ENCODE measurements at regions not wholly inside any gene's neighbourhood (a gene's known extent, or its start where the extent isn't known, plus 50 kb on each side); places are given as distances from the start of the nearest gene placed in this dataset.

- no peak for DNase-seq
Observed at GRCh38 chr9:89958086-89958485, 353.3 kb downstream of the GADD45G start.

- peak; percentile 35 to 56 for DNase-seq
Observed at GRCh38 chr9:89961616-89962341, 357.0 kb downstream of the GADD45G start.

GRCh38 chr9:89963280-89963679 is 358.5 kb downstream of the GADD45G start:
- DNase-seq: no peak

DNA sequence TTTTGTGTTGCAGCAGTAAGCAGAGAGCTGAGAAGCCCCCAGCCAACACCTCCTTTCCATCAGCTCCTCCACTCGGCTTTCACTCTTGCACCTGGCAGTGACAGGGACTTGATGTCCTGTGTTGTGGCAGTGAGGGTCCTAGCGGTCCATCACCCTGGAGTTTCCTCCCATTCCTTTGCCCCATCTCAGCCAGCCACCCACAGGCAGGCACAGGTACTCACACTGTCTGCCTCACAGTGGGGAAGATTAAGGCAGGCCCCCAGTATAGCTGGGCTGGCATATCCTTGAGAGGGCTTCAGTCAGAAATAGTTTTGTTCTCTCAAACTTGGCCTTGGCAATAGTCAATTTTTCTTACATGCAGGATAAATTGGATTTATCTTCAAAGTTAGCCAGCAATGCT is 362.7 kb downstream of the GADD45G start:
- no peak for DNase-seq

DNA sequence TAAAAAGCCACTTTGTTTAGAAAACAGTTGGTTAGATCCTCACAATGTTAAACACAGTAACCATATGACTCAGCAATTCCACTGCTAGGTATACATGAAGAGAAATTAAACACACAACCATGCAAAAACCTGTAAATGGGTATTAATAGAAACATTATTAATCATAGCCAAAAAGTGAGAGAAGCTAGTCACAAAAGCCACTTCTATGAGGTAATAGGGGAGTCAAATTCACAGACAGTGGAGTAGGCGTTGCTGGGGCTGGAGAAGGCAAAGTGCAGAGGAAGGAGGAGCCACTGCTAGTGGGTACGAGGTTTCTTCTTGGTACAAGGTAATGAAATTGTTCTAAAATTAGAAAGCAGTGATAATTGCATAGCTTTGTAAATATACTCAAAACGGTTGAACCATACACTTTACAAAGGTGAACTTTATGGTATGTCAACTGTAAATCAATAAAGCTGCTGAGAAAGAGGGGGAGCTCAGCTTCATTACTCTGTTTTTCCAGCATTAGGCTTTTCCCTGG is 364.4 kb downstream of the GADD45G start:
- no peak for DNase-seq

GRCh38 chr9:89969881-89970639 is 365.2 kb downstream of the GADD45G start:
- DNase-seq: no peak

DNA sequence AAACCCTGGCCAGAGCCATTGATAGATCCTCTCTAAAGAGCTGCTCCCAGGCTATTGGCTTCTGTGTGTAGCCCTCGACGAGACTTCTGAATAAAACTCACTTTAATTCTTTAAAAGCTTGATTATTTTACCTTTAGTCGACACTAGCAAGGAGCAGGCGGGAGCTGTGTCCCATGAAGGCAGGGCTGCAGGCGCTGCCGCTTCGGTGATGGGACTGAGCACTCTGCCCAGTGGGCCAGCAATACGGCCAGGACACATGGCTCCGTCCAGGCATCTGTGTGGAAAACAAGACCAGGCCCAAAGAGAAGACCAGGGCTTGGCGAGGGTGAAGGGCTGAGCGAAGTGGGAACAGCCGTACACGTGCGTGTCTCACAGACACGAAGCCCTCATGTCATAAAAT is 365.9 kb downstream of the GADD45G start:
- no peak for DNase-seq

DNA sequence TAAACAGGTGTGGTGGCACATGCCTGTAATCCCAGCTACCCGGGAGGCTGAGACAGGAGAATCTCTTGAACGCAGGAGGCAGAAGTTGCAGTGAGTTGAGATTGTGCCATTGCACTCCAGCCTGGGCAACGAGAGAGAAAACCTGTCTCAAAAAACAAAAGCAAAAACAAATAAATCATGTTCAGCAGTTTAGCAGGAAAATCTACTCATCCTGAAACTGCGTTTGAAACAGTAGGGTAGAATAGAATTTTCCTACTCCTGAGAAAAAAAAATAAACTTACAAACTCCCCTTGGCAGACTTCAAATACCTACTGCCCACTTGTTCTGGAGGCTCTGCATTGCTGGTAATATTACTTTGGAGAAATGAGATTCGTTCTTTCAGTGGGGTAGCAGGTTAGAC is 367.7 kb downstream of the GADD45G start:
- no peak for DNase-seq

DNA sequence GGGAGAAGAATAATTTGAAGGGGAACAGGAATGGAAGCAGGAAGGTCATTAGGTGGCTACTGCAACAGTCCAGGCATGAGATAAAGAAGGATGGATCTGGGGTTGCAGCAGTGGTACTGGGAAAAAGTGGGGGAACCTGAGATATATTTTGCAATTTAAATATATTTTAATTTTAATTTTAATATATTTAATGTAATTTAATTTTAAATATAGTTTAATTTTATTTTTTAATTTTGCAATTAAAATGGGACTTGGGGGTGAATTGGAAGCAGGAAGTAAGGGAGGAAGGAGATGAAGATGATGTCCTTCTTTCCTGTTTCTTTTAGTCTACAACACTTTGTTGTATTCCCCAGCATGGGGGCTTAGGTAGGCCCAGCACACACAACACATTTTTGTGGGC is 369.8 kb downstream of the GADD45G start:
- no peak for DNase-seq

GRCh38 chr9:89975024-89975423 is 370.2 kb downstream of the GADD45G start:
- DNase-seq: no peak

DNA sequence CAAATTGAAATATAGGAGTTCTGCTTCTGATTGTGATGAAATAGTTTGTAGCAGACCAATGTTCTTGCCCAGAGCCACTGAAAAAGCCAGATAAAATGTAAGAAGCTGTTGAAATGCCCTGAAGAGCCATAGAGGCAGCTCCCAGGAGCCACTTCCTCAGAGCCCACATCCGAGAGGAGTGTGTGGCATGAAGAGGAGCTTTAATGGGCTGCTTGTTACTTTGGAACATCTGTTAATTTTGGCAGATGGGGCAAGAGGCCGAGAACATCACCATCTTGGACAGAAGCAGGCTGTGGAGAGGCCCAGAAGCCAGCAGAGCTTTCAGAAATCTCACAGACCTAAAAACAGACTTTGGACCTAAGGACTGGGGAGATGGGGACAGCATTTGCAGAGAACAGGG is 370.8 kb downstream of the GADD45G start:
- peak in 1 of 2 donors; percentile 45 for DNase-seq

- no peak for DNase-seq
Observed at GRCh38 chr9:89978185-89978584, 373.4 kb downstream of the GADD45G start.

DNA sequence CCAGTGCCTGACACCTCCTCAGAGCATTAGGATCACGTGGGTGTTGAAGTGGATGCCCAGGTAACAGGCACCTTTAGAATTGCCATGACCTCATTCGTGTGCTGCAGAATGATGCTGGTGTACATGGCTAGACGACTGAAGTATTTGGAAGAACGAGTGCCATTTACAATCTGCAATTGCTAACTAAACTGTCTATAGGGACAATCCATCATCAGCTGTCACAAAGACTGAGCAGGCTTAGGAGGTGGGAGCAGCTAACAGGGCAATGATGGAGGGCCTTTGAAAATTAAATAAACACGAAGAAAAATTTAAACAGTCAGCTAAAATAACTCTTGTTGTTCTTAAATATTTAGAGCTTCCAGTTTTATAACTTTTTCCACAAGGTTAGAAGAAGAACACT is 375.8 kb downstream of the GADD45G start:
- DNase-seq: no peak

DNA sequence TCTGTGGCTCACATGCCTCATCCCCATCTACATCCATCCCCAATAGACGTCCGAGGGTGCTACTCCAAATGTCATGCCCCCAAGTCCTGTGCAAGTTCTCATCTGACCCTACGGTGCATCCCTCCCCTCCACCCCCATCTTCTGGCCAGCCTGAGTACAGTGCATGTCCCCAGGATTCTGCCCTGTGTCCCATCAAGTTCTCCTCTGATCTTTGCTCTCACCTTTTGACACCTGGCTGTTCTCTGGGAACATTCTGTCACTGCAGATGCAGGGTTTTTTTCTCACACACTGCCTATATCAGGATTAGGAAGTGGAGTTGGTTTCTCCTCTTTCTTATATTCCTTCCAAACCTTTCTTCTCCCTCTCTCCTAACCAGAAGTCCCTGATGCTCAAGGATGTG is 377.2 kb downstream of the GADD45G start:
- DNase-seq: no peak

GRCh38 chr9:89983411-89983810 is 378.6 kb downstream of the GADD45G start:
- no peak for DNase-seq

DNA sequence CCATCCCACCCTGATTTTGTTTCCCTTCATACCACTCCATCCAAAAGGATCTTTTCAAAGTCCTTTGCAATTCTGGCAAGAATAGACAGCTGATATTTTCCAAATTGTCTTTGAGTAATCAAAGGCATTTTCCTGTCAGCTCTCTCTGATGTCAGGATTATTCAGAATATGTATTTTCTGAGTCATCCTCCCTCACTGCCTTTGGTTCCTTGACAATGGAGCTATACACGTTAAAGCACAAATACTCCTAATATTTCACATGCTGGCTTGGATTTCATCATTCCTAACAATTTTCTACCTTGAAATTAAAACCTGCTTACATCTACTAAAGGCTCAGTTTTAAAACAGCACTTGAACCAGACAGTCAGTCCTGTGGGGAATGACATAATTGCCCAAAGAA is 379.4 kb downstream of the GADD45G start:
- no peak for DNase-seq

DNA sequence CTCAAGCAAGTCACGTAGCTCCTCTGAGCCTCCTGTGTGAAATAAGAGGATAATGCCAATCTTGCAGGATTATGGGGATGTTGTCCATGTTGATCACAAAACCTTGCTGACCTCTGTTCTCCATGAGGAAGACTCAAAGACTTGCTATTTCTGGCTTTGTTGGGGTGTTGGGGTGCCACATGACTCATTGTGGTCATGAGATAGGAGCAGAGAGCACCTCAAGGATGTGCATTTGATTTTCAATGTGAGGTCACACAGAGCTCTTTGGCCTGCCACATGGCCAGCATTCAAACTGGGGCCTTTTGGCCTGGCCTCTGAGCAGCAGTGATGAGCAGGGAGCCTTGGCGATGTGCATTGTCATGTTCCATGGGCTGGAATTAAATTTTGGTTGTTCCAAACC is 380.3 kb downstream of the GADD45G start:
- no peak for DNase-seq

GRCh38 chr9:89986190-89986589 is 381.4 kb downstream of the GADD45G start:
- no peak for DNase-seq

DNA sequence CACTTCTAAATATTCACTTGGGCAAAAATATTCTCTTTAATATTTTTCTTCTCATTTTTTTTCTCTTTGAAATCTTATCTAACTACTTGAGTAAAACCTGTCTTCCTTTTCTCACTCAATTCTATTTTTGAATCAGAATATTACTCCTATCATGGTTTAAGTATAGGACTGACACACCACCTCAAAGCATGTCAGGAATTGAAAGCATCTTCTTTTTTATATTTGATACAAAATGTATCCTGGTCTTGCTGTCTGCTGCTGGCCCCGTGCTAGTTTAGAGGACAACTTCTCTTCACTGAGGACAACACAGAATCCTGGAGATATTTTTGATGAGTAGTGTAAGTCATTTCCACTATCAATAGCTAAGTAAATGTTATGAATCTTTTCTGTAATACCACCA is 383.6 kb downstream of the GADD45G start:
- DNase-seq: no peak

DNA sequence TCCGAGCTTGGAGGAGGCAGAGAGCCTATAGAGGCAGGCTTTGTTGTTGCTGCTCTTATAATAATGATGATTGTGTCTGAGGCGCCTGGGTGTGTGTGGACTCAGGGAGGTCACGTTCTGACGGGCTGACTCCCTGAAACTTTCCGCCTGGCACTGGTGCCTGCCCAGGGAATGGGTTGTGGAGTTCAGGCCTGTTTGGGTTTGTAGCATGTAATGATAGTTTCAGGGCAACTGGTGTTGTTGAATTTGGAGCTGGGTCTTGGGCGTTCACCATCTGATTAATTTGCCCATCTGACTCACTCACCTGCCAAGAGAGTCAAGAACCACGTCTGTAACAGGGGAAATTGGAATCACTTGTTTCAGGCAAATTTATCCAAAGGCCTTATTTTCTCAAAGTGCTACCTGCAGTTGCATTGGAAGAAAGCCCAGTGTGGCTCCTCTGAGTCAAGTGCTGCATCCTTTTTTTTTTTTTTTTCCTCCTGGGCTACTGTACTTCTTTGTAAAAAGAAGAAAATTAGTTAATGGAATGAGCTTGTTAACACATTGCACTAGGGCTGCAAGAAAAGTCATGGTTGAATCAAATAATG is 386.5 kb downstream of the GADD45G start:
- no peak for DNase-seq

- DNase-seq: no peak
Observed at GRCh38 chr9:89992326-89993198, 387.8 kb downstream of the GADD45G start.
